Thymus (tissue), 11 donors: ENCODE measurements at regions not wholly inside any gene's neighbourhood (a gene's known extent, or its start where the extent isn't known, plus 50 kb on each side); places are given as distances from the start of the nearest gene placed in this dataset.

Source experiments
- DNase-seq, 9 donors: peaks; one replicate each; pipeline ENCODE4 v3.0.0-alpha.2; 2013; ENCODE audit warnings: low spot score in 9 of 9, low read depth in 6 of 9, missing footprints in 1 of 9
- H3K27ac ChIP-seq, 2 donors: one replicate each; pipeline ENCODE4 v1.5.1; 2013; ENCODE audit warnings: control low read depth in 1 of 2, low read depth in 1 of 2, low read length in 1 of 2, mild to moderate bottlenecking in 1 of 2, moderate library complexity in 1 of 2
- H3K27me3 ChIP-seq, 2 donors: one replicate each; pipeline ENCODE4 v1.5.1; 2013; ENCODE audit warnings: low read length in 1 of 2; ENCODE audit not compliant: control insufficient read depth in 2 of 2, insufficient read depth in 1 of 2
- H3K36me3 ChIP-seq, 2 donors: one replicate each; pipeline ENCODE4 v1.5.1; 2013; ENCODE audit warnings: low read length in 1 of 2, mild to moderate bottlenecking in 1 of 2, moderate library complexity in 1 of 2; ENCODE audit not compliant: control insufficient read depth in 2 of 2, insufficient read depth in 2 of 2
- H3K4me1 ChIP-seq, 2 donors: one replicate each; pipeline ENCODE4 v1.5.1; 2013; ENCODE audit warnings: low read length in 2 of 2; ENCODE audit not compliant: control insufficient read depth in 2 of 2, insufficient read depth in 2 of 2
- H3K4me3 ChIP-seq, 2 donors: one replicate each; pipeline ENCODE4 v1.5.1; 2013; ENCODE audit warnings: low read length in 2 of 2, control low read depth in 1 of 2, mild to moderate bottlenecking in 1 of 2
- H3K9me3 ChIP-seq, 2 donors: one replicate each; pipeline ENCODE4 v1.5.1; 2013; ENCODE audit warnings: low read length in 1 of 2, mild to moderate bottlenecking in 1 of 2; ENCODE audit not compliant: control insufficient read depth in 2 of 2, insufficient read depth in 1 of 2
- WGBS: extraction: QIAGEN DNeasy Blood & Tissue Kit; methylation state at CpG from one replicate; pipeline ENCODE4 v1.1.7; 2013; 5-methylcytosine and 5-hydroxymethylcytosine counted together
- donor health status: healthy.

GRCh38 chrX:8232406-8232805 is 61.3 kb upstream of the VCX2 start:
- Histone ChIP-seq H3K4me3 (no peak overlapping the region), H3K36me3 (no peaks in the 10 kb centered on the region), H3K4me1 (no peaks in the 10 kb centered on the region), H3K27me3 (no peaks in the 10 kb centered on the region), H3K9me3 (no peaks in the 10 kb centered on the region), H3K27ac (no peak overlapping the region)
- WGBS: 77% methylated on average over 2 of the region's 2 CpGs
- DNase-seq: no peak

GRCh38 chrX:8233091-8233490 is 62.0 kb upstream of the VCX2 start:
- Histone ChIP-seq H3K4me1 (no peaks in the 10 kb centered on the region), H3K9me3 (no peaks in the 10 kb centered on the region), H3K27me3 (no peaks in the 10 kb centered on the region), H3K4me3 (no peak overlapping the region), H3K27ac (no peak overlapping the region), H3K36me3 (no peaks in the 10 kb centered on the region)
- no peak for DNase-seq
- 93% methylated on average over 2 of the region's 2 CpGs for WGBS

- Histone ChIP-seq H3K27ac (no peak overlapping the region), H3K4me1 (no peaks in the 10 kb centered on the region), H3K27me3 (no peaks in the 10 kb centered on the region), H3K4me3 (no peak overlapping the region), H3K9me3 (no peaks in the 10 kb centered on the region), H3K36me3 (no peaks in the 10 kb centered on the region)
- DNase-seq: no peak
Observed at GRCh38 chrX:8235026-8235425, 64.0 kb upstream of the VCX2 start.

- no peaks in the 10 kb centered on the region for H3K9me3 ChIP-seq
- no peaks in the 10 kb centered on the region for H3K36me3 ChIP-seq
- H3K27ac ChIP-seq: no peak overlapping the region
- DNase-seq: no peak
- H3K27me3 ChIP-seq: no peaks in the 10 kb centered on the region
- 96% methylated on average over 6 of the region's 6 CpGs for WGBS
- no peaks in the 10 kb centered on the region for H3K4me1 ChIP-seq
- no peak overlapping the region for H3K4me3 ChIP-seq
Observed at GRCh38 chrX:8237718-8238117, 66.7 kb upstream of the VCX2 start.

- Histone ChIP-seq H3K27ac (no peak overlapping the region), H3K4me3 (no peak overlapping the region), H3K9me3 (no peaks in the 10 kb centered on the region), H3K36me3 (no peaks in the 10 kb centered on the region), H3K27me3 (no peaks in the 10 kb centered on the region), H3K4me1 (no peaks in the 10 kb centered on the region)
- 92% methylated on average over 7 of the region's 7 CpGs for WGBS
- DNase-seq: no peak
Observed at GRCh38 chrX:8242431-8243020, 71.5 kb upstream of the VCX2 start.

GRCh38 chrX:8244301-8244700 is 73.2 kb upstream of the VCX2 start:
- Histone ChIP-seq H3K4me1 (no peaks in the 10 kb centered on the region), H3K36me3 (no peaks in the 10 kb centered on the region), H3K27ac (no peak overlapping the region), H3K27me3 (no peaks in the 10 kb centered on the region), H3K4me3 (no peak overlapping the region), H3K9me3 (no peaks in the 10 kb centered on the region)
- no peak for DNase-seq
- 96% methylated on average over 6 of the region's 6 CpGs for WGBS

- Histone ChIP-seq H3K4me3 (no peak overlapping the region), H3K4me1 (no peaks in the 10 kb centered on the region), H3K27me3 (no peaks in the 10 kb centered on the region), H3K9me3 (no peaks in the 10 kb centered on the region), H3K27ac (no peak overlapping the region), H3K36me3 (no peaks in the 10 kb centered on the region)
- DNase-seq: no peak
- 100% methylated on average over 1 of the region's 1 CpG for WGBS
Observed at GRCh38 chrX:8245411-8245810, 74.3 kb upstream of the VCX2 start.

GRCh38 chrX:8253096-8253495 is 82.0 kb upstream of the VCX2 start:
- H3K4me1 ChIP-seq: no peaks in the 10 kb centered on the region
- H3K27me3 ChIP-seq: no peaks in the 10 kb centered on the region
- H3K27ac ChIP-seq: no peak overlapping the region
- no peaks in the 10 kb centered on the region for H3K36me3 ChIP-seq
- 93% methylated on average over 3 of the region's 3 CpGs for WGBS
- no peak overlapping the region for H3K4me3 ChIP-seq
- no peak for DNase-seq
- no peaks in the 10 kb centered on the region for H3K9me3 ChIP-seq

- no peaks in the 10 kb centered on the region for H3K36me3 ChIP-seq
- 75% methylated on average over 2 of the region's 2 CpGs for WGBS
- no peak for DNase-seq
Observed at GRCh38 chrX:8254401-8254800, 83.3 kb upstream of the VCX2 start.

GRCh38 chrX:8272821-8273220 is 101.8 kb upstream of the VCX2 start:
- Histone ChIP-seq H3K9me3 (no peaks in the 10 kb centered on the region), H3K27me3 (no peaks in the 10 kb centered on the region), H3K4me1 (no peaks in the 10 kb centered on the region), H3K36me3 (no peaks in the 10 kb centered on the region), H3K27ac (no peak overlapping the region), H3K4me3 (no peak overlapping the region)
- WGBS: 93% methylated on average over 4 of the region's 4 CpGs
- no peak for DNase-seq

More at GRCh38 chrX:8254401-8254800, 83.3 kb upstream of the VCX2 start:
- H3K27me3 ChIP-seq: no peaks in the 10 kb centered on the region
- no peaks in the 10 kb centered on the region for H3K9me3 ChIP-seq
- H3K4me3 ChIP-seq: no peak overlapping the region
- H3K27ac ChIP-seq: no peak overlapping the region
- no peaks in the 10 kb centered on the region for H3K4me1 ChIP-seq
